Naive thymus-derived CD4-positive, alpha-beta T cell (primary cell): ENCODE measurements at regions not wholly inside any gene's neighbourhood (a gene's known extent, or its start where the extent isn't known, plus 50 kb on each side); places are given as distances from the start of the nearest gene placed in this dataset.

Source experiments
- ATAC-seq: fragments of 150-1000 bp; cut with Tn5 transposase; 2 replicates; pipeline ENCODE4 v1.10.0; 2021; ENCODE audit warnings: mild to moderate bottlenecking, moderate library complexity
- CTCF ChIA-PET: fragments of 350-600 bp; sonication (Branson Sonifier 250); formaldehyde crosslinking; loops from one replicate; lab custom pipeline; 2021; ENCODE audit warnings: antibody characterized with exemption; lab: Charles Lee
- POLR2A ChIA-PET: fragments of 350-600 bp; sonication (Branson Sonifier 250); formaldehyde crosslinking; loops from one replicate; lab custom pipeline; 2021; ENCODE audit warnings: antibody characterized with exemption, inconsistent platforms; lab: Charles Lee
- DNase-seq, 9 donors: peaks; one replicate each; pipeline versions ENCODE4 v3.0.0 to v3.0.0-alpha.2; 2020 to 2022; ENCODE audit warnings: mixed read lengths in 1 of 9
- H3K27ac ChIP-seq: one replicate; pipeline ENCODE4 v1.7.0; 2013; ENCODE audit warnings: mild to moderate bottlenecking, low read depth, low read length, moderate library complexity
- H3K27me3 ChIP-seq, 2 donors: one replicate each; pipeline ENCODE4 v1.7.0; 2013; ENCODE audit warnings: low read length in 2 of 2, mild to moderate bottlenecking in 2 of 2, moderate library complexity in 2 of 2; ENCODE audit not compliant: control insufficient read depth in 2 of 2, insufficient read depth in 2 of 2
- H3K36me3 ChIP-seq, 3 experiments: 1 replicate in 2 of 3; 2 replicates in 1 of 3; pipeline ENCODE4 v1.7.0; 2013; ENCODE audit warnings: low read length in 3 of 3, mild to moderate bottlenecking in 3 of 3, moderate library complexity in 1 of 3; ENCODE audit not compliant: insufficient read depth in 3 of 3, control insufficient read depth in 2 of 3
- H3K4me1 ChIP-seq, 2 donors: one replicate each; pipeline ENCODE4 v1.7.0; 2013; ENCODE audit warnings: low read length in 2 of 2, mild to moderate bottlenecking in 2 of 2, moderate library complexity in 1 of 2; ENCODE audit not compliant: control insufficient read depth in 2 of 2, insufficient read depth in 2 of 2
- H3K4me3 ChIP-seq: 2 replicates; pipeline ENCODE4 v1.7.0; 2013; ENCODE audit warnings: mild to moderate bottlenecking, low read length
- H3K9me3 ChIP-seq, 3 experiments: 1 replicate in 2 of 3; 2 replicates in 1 of 3; pipeline ENCODE4 v1.7.0; 2013; ENCODE audit warnings: low read length in 3 of 3; ENCODE audit not compliant: control insufficient read depth in 2 of 3
- H3K27ac Mint-ChIP-seq, 9 donors: one replicate each; pipeline ENCODE4 v1.8.0; 2020 to 2022; ENCODE audit warnings: mixed read lengths in 9 of 9, mild to moderate bottlenecking in 8 of 9, moderate library complexity in 5 of 9, inconsistent platforms in 2 of 9
- H3K27me3 Mint-ChIP-seq, 5 donors: one replicate each; pipeline ENCODE4 v1.8.0; 2021 to 2022; ENCODE audit warnings: mixed read lengths in 5 of 5, mild to moderate bottlenecking in 1 of 5
- H3K36me3 Mint-ChIP-seq, 5 donors: one replicate each; pipeline ENCODE4 v1.8.0; 2020 to 2022; ENCODE audit warnings: mixed read lengths in 5 of 5, mild to moderate bottlenecking in 3 of 5, inconsistent platforms in 1 of 5
- H3K4me1 Mint-ChIP-seq, 7 donors: one replicate each; pipeline ENCODE4 v1.8.0; 2020 to 2022; ENCODE audit warnings: mixed read lengths in 7 of 7, mild to moderate bottlenecking in 3 of 7, inconsistent platforms in 1 of 7
- H3K4me3 Mint-ChIP-seq, 10 donors: one replicate each; pipeline ENCODE4 v1.8.0; 2020 to 2022; ENCODE audit warnings: mild to moderate bottlenecking in 10 of 10, mixed read lengths in 10 of 10, moderate library complexity in 6 of 10, inconsistent platforms in 2 of 10
- H3K9me3 Mint-ChIP-seq, 11 donors: one replicate each; pipeline ENCODE4 v1.8.0; 2020 to 2022; ENCODE audit warnings: mixed read lengths in 11 of 11, mild to moderate bottlenecking in 4 of 11, inconsistent platforms in 1 of 11, moderate library complexity in 1 of 11
- intact Hi-C, 2 donors: fragments of 100-400 bp; cut with micrococcal nuclease; formaldehyde crosslinking; loops; one replicate each; pipeline ENCODE4 v1.15.1; 2023

DNA sequence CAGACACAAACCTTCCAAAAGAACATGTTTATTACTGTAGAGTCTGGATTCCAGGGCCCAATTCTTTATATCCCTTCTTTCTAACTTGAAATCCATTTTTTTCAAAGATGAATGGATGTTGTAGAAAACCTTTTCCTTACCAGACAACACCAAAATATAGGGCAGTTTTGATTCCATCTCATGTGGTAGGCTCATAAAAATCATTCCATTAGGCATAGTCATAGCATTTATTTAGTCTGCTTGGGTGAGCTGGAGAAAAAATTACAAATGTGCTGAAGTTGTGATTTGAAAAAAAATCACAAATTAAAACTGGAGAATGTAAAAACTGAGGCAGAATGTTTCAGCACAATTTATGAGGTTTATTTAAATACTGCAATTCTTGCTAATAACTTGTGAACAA is 199.3 kb upstream of the TBC1D5 start:
- ATAC-seq (no peak), DNase-seq (no peak)
- no peaks in the 10 kb centered on the region for H3K36me3 ChIP-seq
- H3K27ac ChIP-seq: no peak overlapping the region
- intact Hi-C loops: no loop called here
- Mint-ChIP-seq H3K27ac (no peak overlapping the region), H3K9me3 (no peaks in the 10 kb centered on the region), H3K27me3 (peaks cover 4 to 25% (median 11%) of the 10 kb centered on the region in 5 donors), H3K4me3 (no peak overlapping the region), H3K36me3 (no peaks in the 10 kb centered on the region), H3K4me1 (peaks cover 0 to 2% (median 0%) of the 10 kb centered on the region in 7 donors)
- no peak overlapping the region for H3K4me3 ChIP-seq
- H3K27me3 ChIP-seq: no peaks in the 10 kb centered on the region
- POLR2A ChIA-PET: no interaction called here
- no peaks in the 10 kb centered on the region for H3K4me1 ChIP-seq
- H3K9me3 ChIP-seq: no peaks in the 10 kb centered on the region
- CTCF ChIA-PET: no interaction called here

DNA sequence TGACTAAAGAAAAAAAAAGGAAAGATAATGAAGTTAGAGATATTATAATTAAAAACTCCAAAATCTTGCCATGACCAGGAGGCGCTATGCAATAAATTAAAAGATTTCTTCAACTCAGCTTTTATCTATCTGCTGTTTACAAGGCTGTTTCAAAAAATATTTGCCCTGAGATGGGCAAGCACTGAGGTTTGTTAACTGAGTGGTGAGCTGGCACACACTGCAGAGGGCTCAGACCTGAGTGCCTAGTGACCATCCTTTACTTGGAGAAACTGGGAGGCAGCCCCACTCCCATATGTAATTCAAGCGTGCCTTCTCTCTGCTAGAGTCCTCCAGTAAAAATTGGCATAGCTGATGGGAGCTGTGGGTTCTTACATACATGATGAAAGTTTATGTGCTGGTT is 198.7 kb upstream of the TBC1D5 start:
- Histone ChIP-seq H3K4me1 (no peaks in the 10 kb centered on the region), H3K4me3 (no peak overlapping the region), H3K27ac (no peak overlapping the region), H3K36me3 (no peaks in the 10 kb centered on the region), H3K9me3 (no peaks in the 10 kb centered on the region), H3K27me3 (no peaks in the 10 kb centered on the region)
- Mint-ChIP-seq H3K9me3 (no peaks in the 10 kb centered on the region), H3K27ac (no peak overlapping the region), H3K4me1 (peaks cover 0 to 3% (median 0%) of the 10 kb centered on the region in 7 donors), H3K36me3 (no peaks in the 10 kb centered on the region), H3K27me3 (peaks cover 0 to 21% (median 9%) of the 10 kb centered on the region in 5 donors), H3K4me3 (no peak overlapping the region)
- ChIA-PET CTCF (no interaction called here), POLR2A (no interaction called here)
- intact Hi-C loops: no loop called here
- ATAC-seq (no peak), DNase-seq (no peak)

DNA sequence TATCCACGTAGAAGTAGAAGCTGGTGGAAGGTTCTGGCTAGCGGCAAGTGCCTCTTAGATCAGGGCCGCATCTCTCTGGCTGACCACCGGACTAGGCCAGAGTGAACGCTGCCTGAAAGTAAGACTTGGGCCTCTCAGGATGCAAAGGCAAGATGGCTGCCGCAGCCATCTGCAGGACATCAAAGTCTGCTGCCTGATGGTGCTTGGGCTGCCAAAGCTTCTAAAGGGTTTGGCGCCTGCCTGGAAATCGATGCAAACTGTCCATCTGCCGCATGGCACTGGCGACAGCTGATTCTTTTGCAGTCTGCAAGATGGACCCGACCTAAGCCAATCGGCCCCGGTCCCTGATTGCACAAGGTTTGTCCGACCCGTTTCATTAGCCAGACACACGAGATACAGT is 196.7 kb upstream of the TBC1D5 start:
- no peak for ATAC-seq
- Mint-ChIP-seq H3K4me1 (peaks cover 0 to 3% (median 0%) of the 10 kb centered on the region in 7 donors), H3K27ac (no peak overlapping the region), H3K4me3 (no peak overlapping the region), H3K9me3 (no peaks in the 10 kb centered on the region), H3K27me3 (peaks cover 9 to 30% (median 10%) of the 10 kb centered on the region in 5 donors), H3K36me3 (no peaks in the 10 kb centered on the region)
- intact Hi-C loops: no loop called here
- ChIA-PET CTCF (no interaction called here), POLR2A (no interaction called here)
- Histone ChIP-seq H3K27me3 (no peaks in the 10 kb centered on the region), H3K36me3 (no peaks in the 10 kb centered on the region), H3K4me1 (no peaks in the 10 kb centered on the region), H3K4me3 (no peak overlapping the region), H3K27ac (no peak overlapping the region), H3K9me3 (no peaks in the 10 kb centered on the region)
- no peak for DNase-seq

DNA sequence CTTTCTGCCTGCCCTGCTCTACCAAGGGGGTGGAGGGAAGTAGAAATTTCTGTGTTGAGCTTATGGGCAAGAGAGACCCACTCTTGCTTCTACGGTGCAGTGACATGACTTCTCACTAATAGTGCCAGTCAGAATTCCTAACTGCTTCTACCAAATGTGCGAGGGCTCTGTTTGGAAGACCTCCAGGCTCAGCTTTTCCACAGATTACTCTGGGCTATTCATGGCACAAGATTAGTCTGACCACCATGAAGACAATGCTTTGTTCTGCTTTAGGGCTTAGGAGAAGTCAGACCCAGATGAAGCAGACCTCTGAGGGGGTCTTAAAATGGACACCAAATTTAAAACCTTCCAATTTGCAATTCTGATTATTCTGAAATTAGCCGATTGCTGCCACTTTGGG is 195.9 kb upstream of the TBC1D5 start:
- Histone ChIP-seq H3K4me1 (no peaks in the 10 kb centered on the region), H3K4me3 (no peak overlapping the region), H3K9me3 (no peaks in the 10 kb centered on the region), H3K27me3 (no peaks in the 10 kb centered on the region), H3K36me3 (no peaks in the 10 kb centered on the region), H3K27ac (no peak overlapping the region)
- Mint-ChIP-seq H3K4me3 (no peak overlapping the region), H3K36me3 (no peaks in the 10 kb centered on the region), H3K27me3 (peaks cover 5 to 33% (median 13%) of the 10 kb centered on the region in 5 donors), H3K9me3 (no peaks in the 10 kb centered on the region), H3K27ac (no peak overlapping the region), H3K4me1 (peaks cover 0 to 3% (median 0%) of the 10 kb centered on the region in 7 donors)
- DNase-seq (no peak), ATAC-seq (no peak)
- ChIA-PET POLR2A (no interaction called here), CTCF (no interaction called here)
- intact Hi-C loops: no loop called here

DNA sequence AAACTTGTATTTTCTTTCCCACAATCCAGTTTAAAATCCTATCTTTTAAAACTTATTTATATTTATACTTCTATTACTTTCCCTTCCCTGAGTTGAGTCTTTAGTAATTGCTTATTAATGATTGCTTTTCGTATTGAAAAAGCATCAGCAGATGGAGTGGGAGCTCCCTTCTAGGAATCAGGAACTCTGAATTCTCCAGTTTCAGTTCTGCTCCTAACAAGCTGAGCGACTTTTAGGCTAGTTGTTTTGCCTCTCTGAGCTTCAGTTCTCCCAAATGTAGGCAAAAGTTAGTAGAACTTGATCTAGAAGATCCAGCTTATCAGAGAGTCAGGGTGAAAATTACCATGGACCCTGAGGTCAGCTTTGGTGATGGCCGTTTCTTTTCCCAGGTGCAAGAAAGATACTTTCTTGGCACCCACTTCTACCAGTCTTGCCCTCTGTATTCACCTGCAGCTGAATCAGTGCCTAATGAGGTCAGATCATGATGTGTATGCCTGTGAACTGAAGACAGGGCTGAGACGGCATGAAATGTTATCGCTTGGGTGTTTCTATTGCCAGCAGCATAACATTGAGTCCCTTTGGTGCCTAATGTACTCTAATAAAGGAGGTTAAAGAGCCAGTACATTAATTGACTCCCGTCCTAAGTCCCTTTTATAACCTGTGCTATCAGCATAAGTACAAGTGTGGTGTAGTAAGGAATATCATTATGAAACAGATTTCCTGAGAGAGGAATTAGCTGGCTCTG is 194.5 kb upstream of the TBC1D5 start:
- ChIA-PET CTCF (no interaction called here), POLR2A (no interaction called here)
- Histone ChIP-seq H3K27me3 (no peaks in the 10 kb centered on the region), H3K36me3 (no peaks in the 10 kb centered on the region), H3K27ac (no peak overlapping the region), H3K4me3 (no peak overlapping the region), H3K4me1 (no peaks in the 10 kb centered on the region), H3K9me3 (no peaks in the 10 kb centered on the region)
- peaks cover 0 to 4% (median 0%) of the 10 kb centered on the region in 5 donors for H3K36me3 Mint-ChIP-seq
- no peak for DNase-seq
- ATAC-seq: no peak
- H3K27me3 Mint-ChIP-seq: peaks cover 0 to 33% (median 15%) of the 10 kb centered on the region in 5 donors
- intact Hi-C loops: no loop called here
- H3K4me3 Mint-ChIP-seq: no peak overlapping the region
- H3K9me3 Mint-ChIP-seq: no peaks in the 10 kb centered on the region
- H3K27ac Mint-ChIP-seq: no peak overlapping the region
- peaks cover 0 to 3% (median 0%) of the 10 kb centered on the region in 7 donors for H3K4me1 Mint-ChIP-seq

DNA sequence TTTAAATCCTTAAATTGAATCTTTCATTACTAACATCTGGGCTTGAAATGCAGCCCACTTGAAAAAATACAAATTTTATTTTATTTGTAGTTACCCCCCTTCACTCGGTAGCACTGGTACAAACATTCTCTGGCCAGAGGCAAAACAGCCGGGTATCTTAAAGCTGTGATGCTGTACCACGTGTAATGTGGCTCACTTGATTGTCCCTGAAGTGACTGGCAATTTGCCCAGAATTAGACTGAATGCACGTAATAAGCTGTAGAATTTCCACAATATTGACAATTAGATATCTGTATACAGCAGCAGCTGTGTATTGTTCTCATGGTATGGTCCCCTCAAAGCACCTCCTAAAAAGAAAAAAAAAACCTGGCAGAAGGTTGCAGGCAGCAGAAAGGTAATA is 192.8 kb upstream of the TBC1D5 start:
- Histone ChIP-seq H3K36me3 (no peaks in the 10 kb centered on the region), H3K27ac (no peak overlapping the region), H3K9me3 (no peaks in the 10 kb centered on the region), H3K27me3 (no peaks in the 10 kb centered on the region), H3K4me1 (no peaks in the 10 kb centered on the region), H3K4me3 (no peak overlapping the region)
- POLR2A ChIA-PET: no interaction called here
- no peak for DNase-seq
- Mint-ChIP-seq H3K27ac (no peak overlapping the region), H3K4me3 (no peak overlapping the region), H3K9me3 (peaks cover 0 to 2% (median 0%) of the 10 kb centered on the region in 11 donors), H3K4me1 (peaks cover 0 to 3% (median 0%) of the 10 kb centered on the region in 7 donors), H3K36me3 (peaks cover 0 to 7% (median 0%) of the 10 kb centered on the region in 5 donors), H3K27me3 (peaks cover 0 to 30% (median 15%) of the 10 kb centered on the region in 5 donors)
- intact Hi-C loops: no loop called here
- CTCF ChIA-PET: no interaction called here
- ATAC-seq: no peak

DNA sequence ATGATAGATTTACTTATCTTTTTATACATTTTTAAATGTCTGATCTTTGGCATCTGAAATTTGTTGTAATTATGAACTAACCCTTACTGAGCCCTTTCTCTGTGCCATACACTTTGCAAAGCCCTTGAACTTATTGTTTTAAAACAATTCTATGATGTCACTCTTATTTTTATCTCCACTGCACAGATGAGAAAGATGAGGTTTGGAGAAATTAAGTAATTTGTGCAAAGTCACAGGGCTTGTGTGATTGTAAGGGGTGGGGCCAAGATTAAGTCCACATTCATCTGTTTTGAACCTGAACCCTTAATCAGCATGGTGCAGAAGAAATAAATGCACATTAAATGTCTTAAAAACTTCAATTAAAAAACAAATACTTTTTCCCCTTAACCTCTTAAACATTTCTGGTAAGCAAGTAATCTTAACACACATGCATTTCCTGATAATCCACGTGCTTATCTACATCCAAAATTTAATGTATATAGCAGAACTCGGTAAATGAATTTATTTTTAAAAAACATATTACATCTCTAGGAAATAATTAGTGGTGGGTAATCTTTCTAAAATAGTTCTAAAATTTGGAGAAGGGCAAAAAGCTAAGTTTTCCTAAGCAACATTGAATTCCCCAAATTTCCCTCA is 189.8 kb upstream of the TBC1D5 start:
- peaks cover 0 to 2% (median 0%) of the 10 kb centered on the region in 7 donors for H3K4me1 Mint-ChIP-seq
- ATAC-seq: no peak
- POLR2A ChIA-PET: no interaction called here

More for the DNA sequence above, 189.8 kb upstream of the TBC1D5 start:
- Histone ChIP-seq H3K4me3 (no peak overlapping the region), H3K9me3 (no peaks in the 10 kb centered on the region), H3K27me3 (no peaks in the 10 kb centered on the region), H3K27ac (no peak overlapping the region), H3K4me1 (no peaks in the 10 kb centered on the region), H3K36me3 (no peaks in the 10 kb centered on the region)
- no peak overlapping the region for H3K4me3 Mint-ChIP-seq
- peaks cover 0 to 2% (median 0%) of the 10 kb centered on the region in 11 donors for H3K9me3 Mint-ChIP-seq
- intact Hi-C loops: no loop called here
- H3K27me3 Mint-ChIP-seq: peaks cover 7 to 24% (median 15%) of the 10 kb centered on the region in 5 donors
- CTCF ChIA-PET: no interaction called here
- no peak overlapping the region for H3K27ac Mint-ChIP-seq
- peaks cover 0 to 7% (median 0%) of the 10 kb centered on the region in 5 donors for H3K36me3 Mint-ChIP-seq
- DNase-seq: no peak
